ENCODE measurements at regions not wholly inside any gene's neighbourhood (a gene's known extent, or its start where the extent isn't known, plus 50 kb on each side); places are given as distances from the start of the nearest gene placed in this dataset.

DNA sequence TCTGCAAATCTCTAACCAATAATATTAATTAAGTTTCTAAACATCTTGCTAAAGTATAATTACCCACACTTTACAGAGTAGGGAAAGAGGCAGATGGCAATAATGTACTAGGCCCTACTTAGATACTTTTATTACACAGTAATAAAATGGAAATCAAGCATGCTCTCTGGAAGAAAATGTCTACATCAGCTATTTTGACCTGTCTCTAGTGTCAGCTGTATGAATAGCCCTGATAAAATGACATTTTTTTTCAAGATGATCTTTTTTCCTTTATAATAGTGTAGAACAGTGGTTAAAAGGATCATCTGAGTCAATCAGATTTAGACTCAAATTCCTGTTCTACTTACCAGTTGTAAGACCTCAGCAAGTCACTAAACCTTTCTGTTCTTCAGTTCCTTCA is 397.3 kb downstream of the GRB14 start:
- Histone ChIP-seq H3K27ac (no peak overlapping the region), H3K9me3 (no peaks in the 10 kb centered on the region), H3K36me3 (no peaks in the 10 kb centered on the region), H3K4me3 (no peak overlapping the region), H3K27me3 (no peaks in the 10 kb centered on the region), H3K4me1 (no peaks in the 10 kb centered on the region)
- no peak for DNase-seq (ENCODE audit: low spot score)
- TF ChIP-seq, protein P1, sequence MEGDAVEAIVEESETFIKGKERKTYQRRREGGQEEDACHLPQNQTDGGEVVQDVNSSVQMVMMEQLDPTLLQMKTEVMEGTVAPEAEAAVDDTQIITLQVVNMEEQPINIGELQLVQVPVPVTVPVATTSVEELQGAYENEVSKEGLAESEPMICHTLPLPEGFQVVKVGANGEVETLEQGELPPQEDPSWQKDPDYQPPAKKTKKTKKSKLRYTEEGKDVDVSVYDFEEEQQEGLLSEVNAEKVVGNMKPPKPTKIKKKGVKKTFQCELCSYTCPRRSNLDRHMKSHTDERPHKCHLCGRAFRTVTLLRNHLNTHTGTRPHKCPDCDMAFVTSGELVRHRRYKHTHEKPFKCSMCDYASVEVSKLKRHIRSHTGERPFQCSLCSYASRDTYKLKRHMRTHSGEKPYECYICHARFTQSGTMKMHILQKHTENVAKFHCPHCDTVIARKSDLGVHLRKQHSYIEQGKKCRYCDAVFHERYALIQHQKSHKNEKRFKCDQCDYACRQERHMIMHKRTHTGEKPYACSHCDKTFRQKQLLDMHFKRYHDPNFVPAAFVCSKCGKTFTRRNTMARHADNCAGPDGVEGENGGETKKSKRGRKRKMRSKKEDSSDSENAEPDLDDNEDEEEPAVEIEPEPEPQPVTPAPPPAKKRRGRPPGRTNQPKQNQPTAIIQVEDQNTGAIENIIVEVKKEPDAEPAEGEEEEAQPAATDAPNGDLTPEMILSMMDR (IDR thresholded peaks at IDR 0.05), result no peak

DNA sequence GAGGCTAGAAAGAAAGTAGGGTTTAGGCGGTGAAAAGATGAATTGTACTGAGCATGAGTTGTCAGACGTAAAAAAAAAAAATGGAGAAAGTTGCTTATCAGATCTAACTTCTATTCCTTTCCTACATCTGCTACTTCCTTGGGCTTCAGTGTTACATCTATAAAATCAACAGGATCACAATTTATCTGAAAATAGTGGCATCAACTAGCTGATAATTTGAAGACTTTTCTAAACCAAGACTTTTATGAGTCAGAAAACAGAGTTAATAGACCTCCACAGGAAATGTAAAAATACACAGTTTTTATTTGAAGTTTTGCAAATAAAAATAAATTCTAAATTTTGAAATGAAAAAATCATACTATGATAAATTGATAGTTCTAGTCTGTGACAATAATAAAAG is 399.8 kb downstream of the GRB14 start:
- Histone ChIP-seq H3K9me3 (no peaks in the 10 kb centered on the region), H3K27ac (no peak overlapping the region), H3K4me1 (no peaks in the 10 kb centered on the region), H3K36me3 (no peaks in the 10 kb centered on the region), H3K4me3 (no peak overlapping the region), H3K27me3 (no peaks in the 10 kb centered on the region)
- no peak for DNase-seq (ENCODE audit: low spot score)
- TF ChIP-seq, protein P1 (IDR thresholded peaks at IDR 0.05), result no peak

DNA sequence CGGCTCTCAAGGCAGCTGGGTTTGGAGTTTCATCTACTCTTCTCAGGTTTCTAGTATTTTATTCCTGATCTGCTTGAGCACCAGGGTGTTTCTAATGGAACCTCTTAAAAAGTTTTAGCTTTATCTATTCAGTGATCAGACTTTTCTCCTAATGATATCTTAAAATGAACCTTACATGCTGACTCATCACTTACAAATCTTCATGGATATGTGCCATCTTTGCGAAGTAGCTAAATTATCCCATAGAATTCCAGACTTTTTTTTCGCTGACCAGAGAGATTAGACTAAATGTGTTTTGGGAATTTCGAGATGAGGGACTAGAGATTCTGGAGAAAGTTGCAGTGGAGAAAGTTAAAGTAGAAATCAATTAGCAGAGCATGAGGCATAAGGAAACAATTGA is 401.0 kb downstream of the GRB14 start:
- H3K4me3 ChIP-seq, result no peak overlapping the region
- H3K36me3 ChIP-seq, result no peaks in the 10 kb centered on the region
- no peak for DNase-seq (ENCODE audit: low spot score)
- H3K4me1 ChIP-seq, result no peaks in the 10 kb centered on the region
- no peaks in the 10 kb centered on the region for H3K27me3 ChIP-seq
- H3K27ac ChIP-seq, result no peak overlapping the region
- TF ChIP-seq, protein P1 (IDR thresholded peaks at IDR 0.05), result no peak
- no peaks in the 10 kb centered on the region for H3K9me3 ChIP-seq

DNA sequence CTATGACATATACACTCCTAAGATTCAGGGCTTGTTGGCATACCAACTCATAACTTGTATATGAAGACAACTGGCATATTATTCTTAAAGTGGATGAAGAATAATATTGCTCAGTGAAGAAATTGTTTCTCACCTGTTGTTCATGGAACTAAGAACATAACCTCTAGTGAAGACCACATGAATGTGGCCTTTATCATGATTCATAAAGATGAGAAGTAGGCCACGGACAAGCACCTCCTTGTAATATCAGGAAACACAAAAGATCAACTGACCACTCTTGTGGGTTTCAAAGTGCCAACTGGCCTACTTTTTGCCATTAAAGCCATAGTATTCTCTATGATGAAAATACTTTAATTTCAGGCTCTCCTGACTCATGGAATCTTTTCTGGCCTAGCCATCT is 407.4 kb downstream of the GRB14 start:
- Histone ChIP-seq H3K27ac (no peak overlapping the region), H3K9me3 (no peaks in the 10 kb centered on the region), H3K4me3 (no peak overlapping the region), H3K4me1 (no peaks in the 10 kb centered on the region), H3K27me3 (no peaks in the 10 kb centered on the region), H3K36me3 (no peaks in the 10 kb centered on the region)
- TF ChIP-seq, protein P1 (IDR thresholded peaks at IDR 0.05), result no peak
- DNase-seq (ENCODE audit: low spot score), result no peak

DNA sequence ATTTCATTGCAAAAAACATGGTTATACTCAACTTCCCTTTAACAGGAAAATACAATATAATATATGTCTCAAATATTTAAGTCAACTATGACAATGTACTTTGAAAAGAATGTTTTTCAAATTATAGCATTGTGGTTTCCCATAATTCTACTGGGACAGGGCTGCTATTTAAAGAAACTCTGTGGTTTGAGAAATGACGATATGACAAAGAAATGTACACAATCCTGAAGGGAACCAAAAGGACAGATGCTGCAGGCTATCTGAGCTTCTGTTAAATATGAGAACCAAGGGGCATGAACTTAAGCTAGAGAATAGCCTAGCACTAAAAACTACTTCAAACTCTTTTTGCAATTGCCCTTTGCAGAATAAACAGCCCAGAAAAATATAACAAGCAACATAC is 415.9 kb downstream of the GRB14 start:
- H3K4me1 ChIP-seq, result no peaks in the 10 kb centered on the region
- H3K9me3 ChIP-seq, result no peaks in the 10 kb centered on the region
- TF ChIP-seq, protein P1 (IDR thresholded peaks at IDR 0.05), result no peak
- no peak for DNase-seq (ENCODE audit: low spot score)
- H3K4me3 ChIP-seq, result no peak overlapping the region
- no peaks in the 10 kb centered on the region for H3K36me3 ChIP-seq
- no peak overlapping the region for H3K27ac ChIP-seq
- H3K27me3 ChIP-seq, result no peaks in the 10 kb centered on the region

DNA sequence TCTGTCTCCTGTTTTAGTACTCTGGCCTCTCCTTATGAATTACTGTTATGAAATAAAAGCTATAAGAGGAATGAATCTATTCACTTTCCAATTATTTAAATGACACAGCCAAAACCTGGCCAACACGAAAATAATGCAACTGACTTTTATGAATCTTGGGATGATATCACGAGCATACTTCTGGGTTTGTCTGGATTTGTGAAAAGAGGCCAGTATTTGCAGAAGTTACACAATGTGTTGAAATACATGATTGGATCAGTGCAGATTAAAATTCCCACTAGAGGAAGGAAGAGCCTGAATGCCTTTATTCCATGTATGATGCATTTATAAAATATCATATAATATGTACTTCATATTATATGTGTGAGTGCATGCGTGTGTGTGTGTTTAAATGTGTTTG is 418.2 kb downstream of the GRB14 start:
- Histone ChIP-seq H3K9me3 (peaks cover 0 to 7% of the 10 kb centered on the region in 2 donors), H3K27me3 (no peaks in the 10 kb centered on the region), H3K36me3 (no peaks in the 10 kb centered on the region), H3K4me3 (no peak overlapping the region), H3K27ac (no peak overlapping the region), H3K4me1 (no peaks in the 10 kb centered on the region)
- TF ChIP-seq, protein P1 (IDR thresholded peaks at IDR 0.05), result no peak
- no peak for DNase-seq (ENCODE audit: low spot score)
